Stimulated activated effector memory CD8-positive, alpha-beta T cell treated with anti-CD3 and anti-CD28 coated beads, Interleukin-12 subunit alpha, Interleukin-12 subunit beta, amount 100 ng/mL, for 72 hours (primary cell): ENCODE measurements at regions not wholly inside any gene's neighbourhood (a gene's known extent, or its start where the extent isn't known, plus 50 kb on each side); places are given as distances from the start of the nearest gene placed in this dataset.

ENCODE experiments used
- ATAC-seq: fragments of 150-1000 bp; cut with Tn5 transposase; 2 replicates; pipeline ENCODE4 v1.10.0; 2021
- DNase-seq, 2 donors: peaks; one replicate each; pipeline ENCODE4 v3.0.0; 2021 to 2022; ENCODE audit warnings: low spot score in 2 of 2
- H3K27ac Mint-ChIP-seq: one replicate; pipeline ENCODE4 v1.8.0; 2022; ENCODE audit warnings: mild to moderate bottlenecking, mixed read lengths
- H3K36me3 Mint-ChIP-seq: one replicate; pipeline ENCODE4 v1.8.0; 2022; ENCODE audit warnings: mild to moderate bottlenecking, mixed read lengths
- H3K4me1 Mint-ChIP-seq: one replicate; pipeline ENCODE4 v1.8.0; 2022; ENCODE audit warnings: mixed read lengths
- H3K4me3 Mint-ChIP-seq: one replicate; pipeline ENCODE4 v1.8.0; 2022; ENCODE audit warnings: mild to moderate bottlenecking, mixed read lengths
- H3K9me3 Mint-ChIP-seq: one replicate; pipeline ENCODE4 v1.8.0; 2022; ENCODE audit warnings: mixed read lengths

DNA sequence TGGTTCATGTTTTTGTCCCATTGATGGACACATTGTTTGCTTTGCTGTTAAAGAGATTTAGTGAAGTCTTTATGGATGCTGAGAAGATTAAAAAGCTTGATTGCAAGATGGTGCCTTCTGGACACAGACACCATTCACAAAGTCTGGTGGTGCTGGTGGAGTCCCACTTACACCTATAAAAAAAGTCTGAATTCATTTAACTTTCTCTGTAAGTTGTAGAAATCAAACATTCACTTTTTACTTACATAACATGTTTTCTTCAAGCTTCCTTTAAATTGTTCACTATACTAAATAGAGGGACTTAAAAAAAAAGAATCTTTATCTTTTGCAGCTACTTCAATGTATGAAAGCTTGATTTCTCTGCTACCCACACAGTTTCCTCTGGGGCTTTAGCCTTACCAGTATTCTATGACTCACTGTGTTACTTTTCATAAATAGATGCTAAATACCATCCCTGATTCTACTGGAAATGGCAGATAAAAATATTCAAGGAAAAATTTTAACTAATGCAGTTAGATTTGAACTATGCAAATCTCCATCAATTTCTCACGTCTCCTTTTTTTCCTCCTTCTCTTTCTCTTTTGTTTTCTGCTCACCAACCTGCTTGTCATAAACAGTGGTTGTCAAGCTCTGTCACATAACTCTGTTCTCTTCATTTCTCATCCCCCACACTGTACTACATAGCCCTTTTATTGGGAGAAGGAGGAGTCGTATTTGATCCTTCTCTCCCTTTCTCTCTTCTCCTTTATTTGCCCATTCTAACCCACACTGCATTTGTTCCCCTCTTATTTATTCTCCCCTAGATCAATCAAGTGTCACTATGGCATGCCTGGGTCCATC, 89.7 kb downstream of the FAM76B start:
- DNase-seq = no peak
- ATAC-seq = peak; percentile 77
- peak overlapping the region; percentile 84 for H3K27ac Mint-ChIP-seq
- H3K4me3 Mint-ChIP-seq = peak overlapping the region; percentile 64
- H3K36me3 Mint-ChIP-seq = no peaks in the 10 kb centered on the region
- H3K9me3 Mint-ChIP-seq = no peaks in the 10 kb centered on the region
- H3K4me1 Mint-ChIP-seq = peaks cover 35% of the 10 kb centered on the region

DNA sequence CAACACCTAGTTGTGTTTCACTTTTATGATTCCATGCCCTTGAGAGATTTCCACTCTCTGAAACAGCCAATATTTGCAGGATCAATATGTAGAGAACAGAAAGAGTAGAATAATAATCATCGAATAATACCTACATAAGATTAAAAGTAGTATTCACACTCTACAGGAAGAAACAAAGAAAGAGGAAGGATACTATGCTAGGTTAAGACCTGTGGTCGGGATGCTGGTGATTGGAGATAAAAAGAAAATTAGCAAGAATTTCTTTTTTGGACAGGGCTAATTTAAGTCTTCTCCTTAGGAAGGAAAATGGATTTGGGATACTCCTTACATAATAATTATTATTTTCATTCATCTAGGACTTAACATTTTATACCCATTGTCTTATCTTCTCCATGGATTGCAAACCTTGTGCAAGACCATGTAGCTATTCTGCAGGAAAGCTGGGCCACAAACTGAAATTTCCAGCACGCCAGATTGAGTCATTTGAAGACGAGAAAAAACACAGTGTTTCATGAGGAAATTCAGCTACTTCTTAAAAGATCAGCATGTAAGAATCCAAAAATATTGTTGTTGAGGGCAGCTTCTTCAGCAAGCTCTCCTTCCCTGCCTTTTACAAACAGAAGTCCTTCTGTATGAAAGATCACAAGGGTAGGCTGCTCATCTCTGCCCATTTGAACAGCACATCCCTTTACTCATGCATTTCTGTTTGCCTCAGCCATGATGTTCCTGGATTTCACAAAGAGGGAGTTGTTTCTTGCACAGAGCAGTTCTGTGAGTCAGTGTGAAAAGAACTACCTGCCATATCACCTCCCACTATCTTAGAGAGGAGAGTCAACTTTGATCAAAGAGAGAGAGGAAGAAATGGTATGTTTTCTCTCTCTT, 90.7 kb downstream of the FAM76B start:
- no peaks in the 10 kb centered on the region for H3K36me3 Mint-ChIP-seq
- H3K4me1 Mint-ChIP-seq = peaks cover 35% of the 10 kb centered on the region
- H3K9me3 Mint-ChIP-seq = no peaks in the 10 kb centered on the region
- peak overlapping the region; percentile 64 for H3K4me3 Mint-ChIP-seq
- peak; percentile 57 for ATAC-seq
- no peak overlapping the region for H3K27ac Mint-ChIP-seq
- no peak for DNase-seq

DNA sequence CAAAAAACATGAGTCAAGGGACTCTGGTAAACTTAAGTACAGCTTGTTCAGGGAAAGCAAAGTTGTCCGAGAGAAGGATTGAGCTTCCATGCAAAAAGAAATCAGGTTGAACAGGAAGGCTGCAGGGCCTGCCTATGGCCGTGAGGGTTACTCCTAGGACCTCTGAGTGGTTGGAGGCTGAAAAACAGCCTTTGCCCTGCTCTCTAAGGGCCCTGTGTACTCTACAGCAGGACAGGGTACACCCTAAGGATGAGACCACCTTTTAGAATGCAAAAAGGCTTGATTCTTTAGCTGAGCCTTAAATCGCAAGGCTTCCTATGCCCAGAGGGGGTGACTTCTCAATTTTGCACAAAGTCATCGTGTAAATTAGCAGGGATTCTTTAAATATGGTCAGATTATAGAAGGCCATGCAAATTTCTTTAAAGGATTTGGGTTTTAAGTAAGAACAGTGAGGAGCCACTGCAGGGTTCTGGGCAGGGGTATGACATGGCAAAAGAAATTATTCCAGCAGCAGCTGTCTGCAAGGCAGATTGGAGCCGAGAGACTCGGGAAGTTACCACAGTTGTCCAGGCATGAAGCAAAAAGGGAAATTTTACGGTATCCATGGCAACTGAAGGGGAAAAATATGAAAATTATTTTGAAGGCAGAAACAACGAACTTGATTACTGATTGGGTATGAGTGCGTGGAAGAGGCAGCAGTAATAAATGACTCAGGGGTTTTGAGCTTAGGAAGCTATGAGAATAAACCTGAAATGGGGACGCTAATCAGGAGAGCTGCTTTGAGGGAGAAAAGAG, 91.8 kb downstream of the FAM76B start:
- no peak for ATAC-seq
- Mint-ChIP-seq H3K4me3 (no peak overlapping the region), H3K4me1 (peaks cover 35% of the 10 kb centered on the region), H3K27ac (no peak overlapping the region), H3K9me3 (no peaks in the 10 kb centered on the region), H3K36me3 (no peaks in the 10 kb centered on the region)
- DNase-seq = no peak

DNA sequence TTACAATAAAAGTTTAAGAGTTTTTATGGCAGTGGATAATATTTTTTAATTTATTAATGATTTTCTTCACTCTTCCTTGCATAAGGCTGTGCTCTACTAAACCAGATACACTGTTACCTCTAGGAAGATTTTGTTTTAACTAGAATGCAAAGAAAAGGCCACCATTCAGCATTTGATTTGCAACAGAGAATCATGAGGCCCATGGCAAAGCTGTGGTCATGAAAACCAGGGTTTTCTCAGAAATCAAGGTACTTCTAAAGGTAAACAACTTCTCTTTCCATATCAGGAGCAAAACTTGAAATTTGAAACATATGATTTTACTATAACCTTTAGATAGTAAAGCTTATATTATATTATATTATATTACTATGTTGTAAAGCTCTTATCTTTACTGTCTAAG, 94.4 kb downstream of the FAM76B start:
- Mint-ChIP-seq H3K27ac (no peak overlapping the region), H3K4me1 (peaks cover 24% of the 10 kb centered on the region), H3K9me3 (no peaks in the 10 kb centered on the region), H3K36me3 (no peaks in the 10 kb centered on the region), H3K4me3 (no peak overlapping the region)
- ATAC-seq = no peak
- no peak for DNase-seq

DNA sequence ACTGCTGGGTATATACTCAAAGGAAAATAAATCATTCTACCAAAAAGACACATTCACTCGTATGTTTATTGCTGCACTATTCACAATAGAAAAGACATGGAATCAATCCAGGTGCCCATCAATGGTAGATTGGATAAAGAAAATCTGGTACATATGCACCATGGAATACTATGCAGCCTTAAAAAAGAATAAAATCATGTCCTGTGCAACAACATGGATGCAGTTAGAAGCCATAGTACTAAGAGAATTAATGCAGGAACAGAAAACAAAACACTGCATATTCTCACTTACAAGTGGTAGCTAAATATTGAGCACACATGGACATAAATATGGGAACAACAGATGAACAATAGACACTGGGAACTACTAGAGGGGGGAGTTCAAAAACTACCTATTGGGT, 96.3 kb downstream of the FAM76B start:
- DNase-seq (no peak), ATAC-seq (no peak)
- H3K36me3 Mint-ChIP-seq = no peaks in the 10 kb centered on the region
- H3K9me3 Mint-ChIP-seq = no peaks in the 10 kb centered on the region
- H3K27ac Mint-ChIP-seq = no peak overlapping the region
- no peak overlapping the region for H3K4me3 Mint-ChIP-seq
- H3K4me1 Mint-ChIP-seq = peaks cover 7% of the 10 kb centered on the region

DNA sequence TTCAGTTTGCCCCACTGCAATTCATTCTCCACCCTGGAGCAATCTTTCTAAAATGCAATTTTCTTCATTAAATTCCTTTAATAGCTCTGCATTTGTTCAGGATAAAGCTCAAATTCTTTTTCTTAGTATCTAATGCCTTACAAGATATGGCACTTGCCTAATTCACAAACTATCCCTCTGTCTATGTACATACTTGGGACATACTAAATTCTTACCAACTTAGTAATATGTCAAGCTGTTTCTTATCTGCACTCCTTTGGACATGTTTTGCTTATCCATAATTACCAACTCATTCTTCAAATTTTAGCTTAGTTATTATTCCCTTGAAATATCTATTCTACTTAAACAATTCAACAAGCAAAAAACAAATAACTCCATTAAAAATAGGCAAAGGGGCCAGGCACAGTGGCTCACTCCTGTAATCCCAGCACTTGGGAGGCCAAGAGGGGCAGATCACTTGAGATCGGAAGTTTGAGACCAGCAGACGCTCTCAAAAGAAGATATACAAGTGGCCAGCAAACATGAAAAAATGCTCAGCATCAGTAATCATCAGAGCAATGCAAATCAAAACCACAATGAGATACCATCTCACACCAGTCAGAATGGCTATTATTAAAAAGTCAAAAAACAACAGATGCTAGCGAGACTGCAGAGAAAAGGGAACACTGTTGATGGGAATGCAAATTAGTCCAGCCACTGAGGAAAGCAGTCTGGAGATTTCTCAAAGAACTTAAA, 96.9 kb downstream of the FAM76B start:
- Mint-ChIP-seq H3K4me1 (peaks cover under 1% of the 10 kb centered on the region), H3K36me3 (no peaks in the 10 kb centered on the region), H3K27ac (no peak overlapping the region), H3K9me3 (no peaks in the 10 kb centered on the region), H3K4me3 (no peak overlapping the region)
- no peak for DNase-seq
- no peak for ATAC-seq

DNA sequence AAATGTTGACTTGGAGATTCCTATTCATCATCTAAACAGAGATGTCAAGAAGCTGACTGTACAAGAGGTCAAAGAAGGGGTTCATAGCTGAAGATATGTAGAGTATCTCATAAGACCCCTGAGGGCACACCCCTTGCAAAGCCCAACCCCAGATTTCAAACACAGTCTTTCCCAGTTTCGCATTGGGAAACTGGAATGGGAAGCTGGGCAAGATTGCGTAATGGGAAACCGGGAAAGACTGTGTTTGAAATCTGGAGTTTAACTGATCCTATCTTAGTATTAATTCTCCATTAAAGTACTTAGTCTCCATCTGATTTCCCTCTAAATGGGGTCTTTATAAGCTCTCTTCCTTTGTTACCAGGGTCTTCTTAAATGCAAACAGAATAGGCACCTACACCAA, 99.5 kb downstream of the FAM76B start:
- H3K27ac Mint-ChIP-seq = no peak overlapping the region
- H3K36me3 Mint-ChIP-seq = no peaks in the 10 kb centered on the region
- H3K4me3 Mint-ChIP-seq = no peak overlapping the region
- no peaks in the 10 kb centered on the region for H3K4me1 Mint-ChIP-seq
- no peaks in the 10 kb centered on the region for H3K9me3 Mint-ChIP-seq
- DNase-seq = no peak
- ATAC-seq = no peak

DNA sequence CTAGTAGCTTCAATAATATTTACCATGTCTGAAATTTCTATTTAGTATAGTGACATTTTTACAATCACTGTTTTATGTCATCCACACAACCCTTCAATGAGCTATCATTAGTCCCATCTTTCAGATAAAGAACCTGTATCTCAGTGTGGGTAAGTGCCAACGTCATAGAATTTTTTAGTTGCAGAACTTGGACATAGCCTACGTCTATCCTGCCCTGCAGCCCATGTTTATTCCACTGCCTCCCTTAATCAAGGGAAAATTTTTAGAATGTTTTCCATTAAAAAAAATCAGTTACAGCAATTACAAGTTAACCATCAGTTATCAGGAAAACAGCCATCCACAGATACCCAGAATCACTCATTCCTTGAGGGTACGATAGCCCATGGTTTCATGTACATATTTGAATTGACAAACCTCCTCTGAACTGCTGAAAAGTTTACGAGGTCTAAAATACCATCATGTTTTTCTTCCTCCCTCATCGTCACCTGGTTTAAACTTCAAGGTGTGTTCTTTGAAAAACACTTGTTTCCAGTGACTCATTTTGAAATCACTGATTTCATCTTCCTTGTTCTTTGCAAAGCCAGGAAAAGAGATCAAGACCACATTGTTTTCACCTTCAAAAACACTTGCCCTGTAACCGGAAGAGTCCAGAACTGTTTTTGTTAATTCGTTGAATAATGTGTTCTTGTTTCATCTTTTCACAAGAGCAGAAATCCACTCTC, 100.9 kb downstream of the FAM76B start:
- DNase-seq (peak in 1 of 2 donors; percentile 23), ATAC-seq (peak; percentile 76)
- Mint-ChIP-seq H3K36me3 (no peaks in the 10 kb centered on the region), H3K27ac (no peak overlapping the region), H3K9me3 (no peaks in the 10 kb centered on the region), H3K4me3 (no peak overlapping the region), H3K4me1 (peaks cover 9% of the 10 kb centered on the region)

DNA sequence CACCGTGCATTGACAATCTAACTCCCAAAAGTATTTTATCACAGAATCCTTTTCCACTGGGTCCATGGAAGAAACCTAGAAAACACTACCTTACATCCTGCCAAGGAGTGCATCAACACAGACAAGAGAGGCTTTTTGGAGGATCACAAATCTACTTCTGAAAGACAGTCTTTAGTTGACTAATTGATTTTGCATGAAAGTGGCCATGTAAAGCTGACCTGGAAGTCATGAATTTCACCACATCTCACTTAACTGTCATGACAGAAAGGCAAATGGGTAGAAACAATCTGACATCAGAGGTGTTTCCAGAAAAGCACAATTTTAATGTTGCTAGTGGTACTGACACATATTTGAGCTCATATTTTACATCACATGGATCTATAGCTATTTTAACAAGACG, 101.6 kb downstream of the FAM76B start:
- no peaks in the 10 kb centered on the region for H3K36me3 Mint-ChIP-seq
- H3K9me3 Mint-ChIP-seq = no peaks in the 10 kb centered on the region
- no peak overlapping the region for H3K4me3 Mint-ChIP-seq
- ATAC-seq = peak; percentile 27
- peak in 1 of 2 donors; percentile 23 for DNase-seq
- peaks cover 13% of the 10 kb centered on the region for H3K4me1 Mint-ChIP-seq
- H3K27ac Mint-ChIP-seq = no peak overlapping the region

DNA sequence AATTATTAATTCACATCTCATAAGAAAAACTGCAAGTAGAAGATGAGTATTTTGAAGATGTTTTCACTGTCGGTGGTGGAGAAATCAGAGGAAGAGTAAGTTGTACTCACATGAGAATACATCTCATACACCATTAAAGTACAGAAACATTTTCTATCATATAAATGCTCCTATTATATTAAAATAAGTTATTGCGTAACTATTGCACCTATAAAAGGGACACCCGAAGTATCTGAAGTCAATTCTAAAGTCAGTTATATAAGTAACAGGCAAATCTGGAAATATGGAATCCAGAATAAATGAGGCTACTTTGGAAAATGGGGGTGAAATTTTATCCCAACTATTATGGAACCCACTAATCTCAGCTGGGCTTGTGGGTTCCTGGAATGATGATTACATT, 103.3 kb downstream of the FAM76B start:
- Mint-ChIP-seq H3K4me3 (no peak overlapping the region), H3K27ac (no peak overlapping the region), H3K4me1 (peaks cover 30% of the 10 kb centered on the region), H3K9me3 (no peaks in the 10 kb centered on the region), H3K36me3 (no peaks in the 10 kb centered on the region)
- ATAC-seq (no peak), DNase-seq (no peak)

DNA sequence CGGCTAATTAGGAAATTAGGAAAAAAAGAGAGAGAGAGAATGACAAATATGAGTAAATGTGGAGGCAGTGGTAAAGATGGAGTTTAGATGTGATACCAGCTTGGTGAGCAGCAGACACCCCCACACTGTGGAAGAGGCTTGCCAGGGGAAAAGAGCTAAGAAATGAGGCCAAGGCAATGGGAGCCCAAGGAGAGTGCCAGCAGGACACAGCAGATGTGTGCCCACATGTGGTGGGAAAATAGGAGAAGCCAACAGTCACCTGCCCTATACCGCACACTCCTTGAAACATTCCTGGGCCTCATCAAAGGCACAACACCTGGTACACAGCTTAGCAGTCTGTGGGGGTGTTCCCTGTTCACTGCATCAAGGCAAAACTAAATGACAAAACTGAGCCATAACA, 104.9 kb downstream of the FAM76B start:
- Mint-ChIP-seq H3K36me3 (no peaks in the 10 kb centered on the region), H3K4me3 (no peak overlapping the region), H3K4me1 (peaks cover 42% of the 10 kb centered on the region), H3K9me3 (no peaks in the 10 kb centered on the region), H3K27ac (peak overlapping the region; percentile 2)
- peak; percentile 33 for ATAC-seq
- peak in 1 of 2 donors; percentile 39 for DNase-seq

DNA sequence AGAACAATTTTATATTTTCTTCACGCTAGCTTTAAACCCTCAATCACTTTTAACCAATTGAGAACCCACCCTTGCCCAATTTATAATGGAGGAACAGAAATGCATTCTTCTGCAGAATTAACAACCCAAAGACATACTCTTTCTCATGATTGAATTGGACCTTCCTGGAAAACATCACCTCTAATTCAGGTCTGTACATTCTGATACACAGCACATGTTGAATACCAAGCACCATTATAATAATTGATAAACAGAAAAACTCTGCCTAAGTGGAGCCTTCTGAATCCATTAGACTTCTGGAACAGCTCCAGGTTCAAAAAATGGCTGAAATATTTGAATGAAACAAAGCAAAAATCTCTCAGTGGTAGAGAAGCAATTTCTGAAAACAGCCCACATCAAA, 105.4 kb downstream of the FAM76B start:
- Mint-ChIP-seq H3K4me1 (peaks cover 42% of the 10 kb centered on the region), H3K27ac (peak overlapping the region; percentile 2), H3K9me3 (no peaks in the 10 kb centered on the region), H3K4me3 (no peak overlapping the region), H3K36me3 (no peaks in the 10 kb centered on the region)
- ATAC-seq = no peak
- DNase-seq = no peak

DNA sequence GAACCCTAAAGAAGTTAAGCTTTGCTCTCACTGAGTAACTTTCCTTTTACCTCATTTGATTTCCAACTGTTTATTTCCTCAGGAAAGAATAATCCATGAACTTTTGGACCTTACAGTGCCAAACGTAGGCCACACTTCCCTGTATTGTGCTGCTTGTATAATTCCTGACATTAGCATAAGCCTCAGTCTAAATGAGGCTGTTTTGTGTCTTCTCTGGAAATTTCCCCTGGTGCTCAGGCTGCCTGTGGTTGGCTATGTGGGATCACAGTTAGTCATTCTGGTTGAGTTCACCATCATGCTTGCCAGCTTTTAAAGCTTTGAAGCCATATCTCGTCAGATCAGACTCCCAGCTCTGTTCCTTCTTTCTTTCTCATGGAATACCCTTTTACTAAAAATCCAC, 107.0 kb downstream of the FAM76B start:
- peak; percentile 91 for ATAC-seq
- Mint-ChIP-seq H3K4me1 (peaks cover 42% of the 10 kb centered on the region), H3K36me3 (no peaks in the 10 kb centered on the region), H3K9me3 (no peaks in the 10 kb centered on the region), H3K27ac (no peak overlapping the region), H3K4me3 (no peak overlapping the region)
- no peak for DNase-seq
